Esophagus (tissue), 2 donors: ENCODE measurements at regions not wholly inside any gene's neighbourhood (a gene's known extent, or its start where the extent isn't known, plus 50 kb on each side); places are given as distances from the start of the nearest gene placed in this dataset.
"Not testable (repeated sequence)": the region's sequence is repeated elsewhere in the genome, so short reads cannot be mapped to it uniquely, and the experiment has no call there.

ENCODE experiments used
- H3K27ac ChIP-seq, 2 donors: one replicate each; pipeline ENCODE4 v1.5.1; 2013; ENCODE audit warnings: low read depth in 2 of 2, mild to moderate bottlenecking in 2 of 2, inconsistent platforms in 1 of 2, low read length in 1 of 2, moderate library complexity in 1 of 2
- H3K27me3 ChIP-seq, 2 donors: one replicate each; pipeline ENCODE4 v1.6.1; 2013; ENCODE audit warnings: low read length in 2 of 2, control low read depth in 1 of 2, mild to moderate bottlenecking in 1 of 2; ENCODE audit not compliant: insufficient read depth in 2 of 2, control insufficient read depth in 1 of 2
- H3K36me3 ChIP-seq, 2 donors: one replicate each; pipeline ENCODE4 v1.6.1; 2013; ENCODE audit warnings: low read length in 1 of 2; ENCODE audit not compliant: control insufficient read depth in 2 of 2, insufficient read depth in 2 of 2
- H3K4me1 ChIP-seq, 2 donors: one replicate each; pipeline ENCODE4 v1.6.1; 2013; ENCODE audit warnings: low read length in 1 of 2; ENCODE audit not compliant: control insufficient read depth in 2 of 2, insufficient read depth in 2 of 2
- H3K4me3 ChIP-seq, 2 donors: one replicate each; pipeline ENCODE4 v1.5.1; 2013; ENCODE audit warnings: low read length in 2 of 2, mild to moderate bottlenecking in 2 of 2, low read depth in 1 of 2, moderate library complexity in 1 of 2
- H3K9me3 ChIP-seq, 2 donors: one replicate each; pipeline ENCODE4 v1.6.1; 2013; ENCODE audit warnings: mild to moderate bottlenecking in 2 of 2, low read depth in 1 of 2, low read length in 1 of 2, moderate library complexity in 1 of 2; ENCODE audit not compliant: control insufficient read depth in 2 of 2, insufficient read depth in 1 of 2
- WGBS, 2 donors: extraction: QIAGEN DNeasy Blood & Tissue Kit; methylation state at CpG; one replicate each; pipeline ENCODE4 v1.1.7; 2013; 5-methylcytosine and 5-hydroxymethylcytosine counted together
- donor health status: healthy with polysubstance abuse.
- donor health status: Bipolar disorder and iron deficiency.

GRCh38 chr3:31096661-31097395, 202.4 kb upstream of the GADL1 start:
- no peaks in the 10 kb centered on the region for H3K36me3 ChIP-seq
- H3K9me3 ChIP-seq, result no peaks in the 10 kb centered on the region
- 83 to 87% methylated on average over 5 of the region's 5 CpGs for WGBS, 2 donors
- no peaks in the 10 kb centered on the region for H3K27me3 ChIP-seq
- no peak overlapping the region for H3K27ac ChIP-seq
- no peak overlapping the region for H3K4me3 ChIP-seq
- peaks cover 0 to 2% of the 10 kb centered on the region in 2 donors for H3K4me1 ChIP-seq

GRCh38 chr3:31100519-31100918, 206.1 kb upstream of the GADL1 start:
- WGBS, 2 donors, result 93 to 100% methylated on average over 1 of the region's 1 CpG
- H3K27ac ChIP-seq, result no peak overlapping the region
- H3K4me3 ChIP-seq, result no peak overlapping the region
- no peaks in the 10 kb centered on the region for H3K27me3 ChIP-seq
- H3K36me3 ChIP-seq, result no peaks in the 10 kb centered on the region
- no peaks in the 10 kb centered on the region for H3K9me3 ChIP-seq
- H3K4me1 ChIP-seq, result peaks cover 0 to 2% of the 10 kb centered on the region in 2 donors

- not testable (repeated sequence) for H3K4me1 ChIP-seq, H3K27me3 ChIP-seq, H3K9me3 ChIP-seq, H3K4me3 ChIP-seq, H3K36me3 ChIP-seq
- WGBS, 2 donors, result 23 to 28% methylated on average over 1 of the region's 1 CpG
- peak overlapping the region in 1 of 2 donors; percentile 8 for H3K27ac ChIP-seq
Measured at GRCh38 chr3:31101285-31101684, 206.8 kb upstream of the GADL1 start.

- WGBS, 2 donors, result 77 to 85% methylated on average over 8 of the region's 8 CpGs
- Histone ChIP-seq H3K4me1 (peaks cover 0 to 2% of the 10 kb centered on the region in 2 donors), H3K9me3 (no peaks in the 10 kb centered on the region)
Measured at GRCh38 chr3:31102196-31102879, 207.9 kb upstream of the GADL1 start.

GRCh38 chr3:31103181-31103580, 208.7 kb upstream of the GADL1 start:
- Histone ChIP-seq H3K36me3 (no peaks in the 10 kb centered on the region), H3K4me1 (peaks cover 0 to 2% of the 10 kb centered on the region in 2 donors), H3K9me3 (no peaks in the 10 kb centered on the region), H3K27ac (no peak overlapping the region), H3K4me3 (no peak overlapping the region), H3K27me3 (no peaks in the 10 kb centered on the region)
- 44 to 52% methylated on average over 2 of the region's 2 CpGs for WGBS, 2 donors

More at GRCh38 chr3:31102196-31102879, 207.9 kb upstream of the GADL1 start:
- Histone ChIP-seq H3K27me3 (no peaks in the 10 kb centered on the region), H3K36me3 (no peaks in the 10 kb centered on the region), H3K4me3 (no peak overlapping the region), H3K27ac (no peak overlapping the region)

- Histone ChIP-seq H3K27ac (no peak overlapping the region), H3K36me3 (no peaks in the 10 kb centered on the region), H3K4me3 (no peak overlapping the region), H3K27me3 (no peaks in the 10 kb centered on the region), H3K4me1 (peaks cover 0 to 2% of the 10 kb centered on the region in 2 donors), H3K9me3 (no peaks in the 10 kb centered on the region)
- WGBS, 2 donors, result 64 to 79% methylated on average over 4 of the region's 4 CpGs
Measured at GRCh38 chr3:31103623-31104180, 209.2 kb upstream of the GADL1 start.

GRCh38 chr3:31105011-31105410, 210.6 kb upstream of the GADL1 start:
- no peaks in the 10 kb centered on the region for H3K36me3 ChIP-seq
- H3K27ac ChIP-seq, result no peak overlapping the region
- no peak overlapping the region for H3K4me3 ChIP-seq
- H3K9me3 ChIP-seq, result no peaks in the 10 kb centered on the region
- peaks cover 0 to 2% of the 10 kb centered on the region in 2 donors for H3K4me1 ChIP-seq
- 58 to 74% methylated on average over 1 of the region's 1 CpG for WGBS, 2 donors
- no peaks in the 10 kb centered on the region for H3K27me3 ChIP-seq

GRCh38 chr3:31105438-31106077, 211.1 kb upstream of the GADL1 start:
- H3K36me3 ChIP-seq, result no peaks in the 10 kb centered on the region
- 49 to 58% methylated on average over 2 of the region's 2 CpGs for WGBS, 2 donors
- no peaks in the 10 kb centered on the region for H3K27me3 ChIP-seq
- H3K27ac ChIP-seq, result no peak overlapping the region
- H3K4me3 ChIP-seq, result no peak overlapping the region
- peaks cover 0 to 2% of the 10 kb centered on the region in 2 donors for H3K4me1 ChIP-seq
- H3K9me3 ChIP-seq, result no peaks in the 10 kb centered on the region

GRCh38 chr3:31106204-31106603, 211.7 kb upstream of the GADL1 start:
- no peaks in the 10 kb centered on the region for H3K27me3 ChIP-seq
- no peaks in the 10 kb centered on the region for H3K9me3 ChIP-seq
- 55 to 60% methylated on average over 2 of the region's 2 CpGs for WGBS, 2 donors
- no peak overlapping the region for H3K27ac ChIP-seq
- peaks cover 0 to under 1% of the 10 kb centered on the region in 2 donors for H3K4me1 ChIP-seq
- no peak overlapping the region for H3K4me3 ChIP-seq
- no peaks in the 10 kb centered on the region for H3K36me3 ChIP-seq
